ENCODE measurements at regions not wholly inside any gene's neighbourhood (a gene's known extent, or its start where the extent isn't known, plus 50 kb on each side); places are given as distances from the start of the nearest gene placed in this dataset.

GRCh38 chr4:44861756-44862155 is 135.4 kb upstream of the GNPDA2 start:
- no peaks in the 10 kb centered on the region for H3K4me1 Mint-ChIP-seq
- H3K9me3 Mint-ChIP-seq = no peaks in the 10 kb centered on the region
- ATAC-seq (no peak), DNase-seq (ENCODE audit: low spot score in 2 of 2) (no peak)
- no peaks in the 10 kb centered on the region for H3K36me3 Mint-ChIP-seq
- no peak overlapping the region for H3K4me3 Mint-ChIP-seq
- no peak overlapping the region for H3K27ac Mint-ChIP-seq

- ATAC-seq (no peak), DNase-seq (ENCODE audit: low spot score in 2 of 2) (no peak)
- H3K9me3 Mint-ChIP-seq = no peaks in the 10 kb centered on the region
- H3K36me3 Mint-ChIP-seq = no peaks in the 10 kb centered on the region
- H3K4me1 Mint-ChIP-seq = no peaks in the 10 kb centered on the region
- H3K27ac Mint-ChIP-seq = no peak overlapping the region
- no peak overlapping the region for H3K4me3 Mint-ChIP-seq
Observed at GRCh38 chr4:44859477-44859876, 133.1 kb upstream of the GNPDA2 start.

- DNase-seq (ENCODE audit: low spot score in 2 of 2) (no peak), ATAC-seq (no peak)
- H3K4me1 Mint-ChIP-seq = no peaks in the 10 kb centered on the region
- no peak overlapping the region for H3K4me3 Mint-ChIP-seq
- H3K36me3 Mint-ChIP-seq = no peaks in the 10 kb centered on the region
- H3K9me3 Mint-ChIP-seq = peaks cover 14% of the 10 kb centered on the region
- H3K27ac Mint-ChIP-seq = no peak overlapping the region
Observed at GRCh38 chr4:44848466-44848865, 122.1 kb upstream of the GNPDA2 start.

GRCh38 chr4:44845993-44846392 is 119.6 kb upstream of the GNPDA2 start:
- DNase-seq (ENCODE audit: low spot score in 2 of 2) = no peak
- no peak overlapping the region for H3K27ac Mint-ChIP-seq
- no peak overlapping the region for H3K4me3 Mint-ChIP-seq
- no peak for ATAC-seq
- H3K36me3 Mint-ChIP-seq = no peaks in the 10 kb centered on the region
- H3K4me1 Mint-ChIP-seq = no peaks in the 10 kb centered on the region
- H3K9me3 Mint-ChIP-seq = peaks cover 8% of the 10 kb centered on the region

- Mint-ChIP-seq H3K4me1 (no peaks in the 10 kb centered on the region), H3K27ac (no peak overlapping the region), H3K9me3 (peaks cover 6% of the 10 kb centered on the region), H3K36me3 (no peaks in the 10 kb centered on the region), H3K4me3 (no peak overlapping the region)
- ATAC-seq (no peak), DNase-seq (ENCODE audit: low spot score in 2 of 2) (no peak)
Observed at GRCh38 chr4:44845309-44845708, 119.0 kb upstream of the GNPDA2 start.

GRCh38 chr4:44842531-44842930 is 116.2 kb upstream of the GNPDA2 start:
- no peak for ATAC-seq
- no peak for DNase-seq (ENCODE audit: low spot score in 2 of 2)
- Mint-ChIP-seq H3K36me3 (no peaks in the 10 kb centered on the region), H3K9me3 (no peaks in the 10 kb centered on the region), H3K4me1 (no peaks in the 10 kb centered on the region), H3K27ac (no peak overlapping the region), H3K4me3 (no peak overlapping the region)

- no peaks in the 10 kb centered on the region for H3K4me1 Mint-ChIP-seq
- H3K4me3 Mint-ChIP-seq = no peak overlapping the region
- H3K36me3 Mint-ChIP-seq = no peaks in the 10 kb centered on the region
- ATAC-seq (no peak), DNase-seq (ENCODE audit: low spot score in 2 of 2) (no peak)
- H3K27ac Mint-ChIP-seq = no peak overlapping the region
- H3K9me3 Mint-ChIP-seq = no peaks in the 10 kb centered on the region
Observed at GRCh38 chr4:44817930-44818329, 91.6 kb upstream of the GNPDA2 start.

GRCh38 chr4:44806071-44806470 is 79.7 kb upstream of the GNPDA2 start:
- Mint-ChIP-seq H3K36me3 (no peaks in the 10 kb centered on the region), H3K4me3 (no peak overlapping the region), H3K27ac (no peak overlapping the region), H3K4me1 (peaks cover 10% of the 10 kb centered on the region), H3K9me3 (no peaks in the 10 kb centered on the region)
- ATAC-seq (no peak), DNase-seq (ENCODE audit: low spot score in 2 of 2) (no peak)

- no peaks in the 10 kb centered on the region for H3K9me3 Mint-ChIP-seq
- H3K4me3 Mint-ChIP-seq = no peak overlapping the region
- H3K27ac Mint-ChIP-seq = no peak overlapping the region
- H3K36me3 Mint-ChIP-seq = no peaks in the 10 kb centered on the region
- DNase-seq (ENCODE audit: low spot score in 2 of 2) (no peak), ATAC-seq (no peak)
- peaks cover 10% of the 10 kb centered on the region for H3K4me1 Mint-ChIP-seq
Observed at GRCh38 chr4:44804301-44804700, 77.9 kb upstream of the GNPDA2 start.

GRCh38 chr4:44801384-44801783 is 75.0 kb upstream of the GNPDA2 start:
- no peak overlapping the region for H3K27ac Mint-ChIP-seq
- DNase-seq (ENCODE audit: low spot score in 2 of 2) = no peak
- ATAC-seq = no peak
- no peaks in the 10 kb centered on the region for H3K4me1 Mint-ChIP-seq
- no peaks in the 10 kb centered on the region for H3K36me3 Mint-ChIP-seq
- H3K4me3 Mint-ChIP-seq = no peak overlapping the region
- H3K9me3 Mint-ChIP-seq = peaks cover 2% of the 10 kb centered on the region

GRCh38 chr4:44791831-44792230 is 65.5 kb upstream of the GNPDA2 start:
- H3K27ac Mint-ChIP-seq = no peak overlapping the region
- H3K36me3 Mint-ChIP-seq = no peaks in the 10 kb centered on the region
- H3K4me1 Mint-ChIP-seq = no peaks in the 10 kb centered on the region
- DNase-seq (ENCODE audit: low spot score in 2 of 2) = no peak
- ATAC-seq = no peak
- no peak overlapping the region for H3K4me3 Mint-ChIP-seq
- peaks cover under 1% of the 10 kb centered on the region for H3K9me3 Mint-ChIP-seq

GRCh38 chr4:44777115-44777514 is 50.8 kb upstream of the GNPDA2 start:
- DNase-seq (ENCODE audit: low spot score in 2 of 2) (no peak), ATAC-seq (no peak)
- Mint-ChIP-seq H3K36me3 (no peaks in the 10 kb centered on the region), H3K27ac (no peak overlapping the region), H3K9me3 (peaks cover 3% of the 10 kb centered on the region), H3K4me1 (no peaks in the 10 kb centered on the region), H3K4me3 (no peak overlapping the region)
